GM18909 (cell line): ENCODE measurements at regions not wholly inside any gene's neighbourhood (a gene's known extent, or its start where the extent isn't known, plus 50 kb on each side); places are given as distances from the start of the nearest gene placed in this dataset.
A peak's percentile ranks its signal among the peaks of the same experiment; 100 is the strongest.

Experiments
- ATAC-seq: cut with Tn5 transposase; IDR thresholded peaks from one replicate; pipeline ENCODE4 v1.9.1; 2021; ENCODE audit warnings: mild to moderate bottlenecking; ENCODE audit not compliant: unreplicated experiment, poor library complexity

GRCh38 chr5:159772698-159773061, 143.6 kb upstream of the ADRA1B start:
- no peak for ATAC-seq

GRCh38 chr5:159773062-159773924, 143.0 kb upstream of the ADRA1B start:
- peak; percentile 91 for ATAC-seq

GRCh38 chr5:159774476-159775031, 141.7 kb upstream of the ADRA1B start:
- ATAC-seq, result no peak

- no peak for ATAC-seq
These were observed 140.4 kb upstream of the ADRA1B start for GRCh38 chr5:159775890-159776289.

GRCh38 chr5:159777049-159777660, 139.1 kb upstream of the ADRA1B start:
- ATAC-seq, result no peak

GRCh38 chr5:159779481-159779880, 136.8 kb upstream of the ADRA1B start:
- no peak for ATAC-seq

- no peak for ATAC-seq
These were observed 136.0 kb upstream of the ADRA1B start for GRCh38 chr5:159780246-159780645.

- ATAC-seq, result no peak
These were observed 134.6 kb upstream of the ADRA1B start for GRCh38 chr5:159781626-159782157.

- ATAC-seq, result peak; percentile 64
These were observed 133.9 kb upstream of the ADRA1B start for GRCh38 chr5:159782197-159782994.

GRCh38 chr5:159782995-159783300, 133.3 kb upstream of the ADRA1B start:
- ATAC-seq, result no peak

GRCh38 chr5:159783726-159784247, 132.5 kb upstream of the ADRA1B start:
- no peak for ATAC-seq

- no peak for ATAC-seq
These were observed 131.3 kb upstream of the ADRA1B start for GRCh38 chr5:159784993-159785392.

GRCh38 chr5:159785656-159786055, 130.6 kb upstream of the ADRA1B start:
- no peak for ATAC-seq

GRCh38 chr5:159786201-159786600, 130.1 kb upstream of the ADRA1B start:
- no peak for ATAC-seq

GRCh38 chr5:159786901-159787691, 129.2 kb upstream of the ADRA1B start:
- ATAC-seq, result no peak

- ATAC-seq, result no peak
These were observed 128.4 kb upstream of the ADRA1B start for GRCh38 chr5:159787837-159788236.

GRCh38 chr5:159788835-159789331, 127.4 kb upstream of the ADRA1B start:
- ATAC-seq, result no peak

GRCh38 chr5:159792180-159792579, 124.1 kb upstream of the ADRA1B start:
- no peak for ATAC-seq

GRCh38 chr5:159797261-159797970, 118.9 kb upstream of the ADRA1B start:
- no peak for ATAC-seq
